ENCODE measurements at regions not wholly inside any gene's neighbourhood (a gene's known extent, or its start where the extent isn't known, plus 50 kb on each side); places are given as distances from the start of the nearest gene placed in this dataset.
"Not testable (repeated sequence)": the region's sequence is repeated elsewhere in the genome, so short reads cannot be mapped to it uniquely, and the experiment has no call there.

- no peak for DNase-seq
- Mint-ChIP-seq H3K27ac (no peak overlapping the region), H3K36me3 (no peaks in the 10 kb centered on the region), H3K9me3 (peaks cover 0 to 6% (median 3%) of the 10 kb centered on the region in 6 donors), H3K27me3 (ENCODE audit: low read depth in 3 of 3) (peaks cover 0 to 9% (median 2%) of the 10 kb centered on the region in 3 donors), H3K4me3 (no peak overlapping the region), H3K4me1 (peaks cover 8 to 18% of the 10 kb centered on the region in 2 donors)
These were observed 272.6 kb upstream of the AGTR2 start for GRCh38 chrX:115897956-115898355.

- Mint-ChIP-seq H3K27ac (no peak overlapping the region), H3K4me3 (no peak overlapping the region), H3K9me3 (peaks cover 1 to 6% (median 3%) of the 10 kb centered on the region in 6 donors), H3K36me3 (no peaks in the 10 kb centered on the region), H3K27me3 (ENCODE audit: low read depth in 3 of 3) (peaks cover 0 to 8% (median 2%) of the 10 kb centered on the region in 3 donors), H3K4me1 (peaks cover 4 to 12% of the 10 kb centered on the region in 2 donors)
- DNase-seq, result peak; percentile 59 to 74 (median 69)
These were observed 272.1 kb upstream of the AGTR2 start for GRCh38 chrX:115898382-115899001.

DNA sequence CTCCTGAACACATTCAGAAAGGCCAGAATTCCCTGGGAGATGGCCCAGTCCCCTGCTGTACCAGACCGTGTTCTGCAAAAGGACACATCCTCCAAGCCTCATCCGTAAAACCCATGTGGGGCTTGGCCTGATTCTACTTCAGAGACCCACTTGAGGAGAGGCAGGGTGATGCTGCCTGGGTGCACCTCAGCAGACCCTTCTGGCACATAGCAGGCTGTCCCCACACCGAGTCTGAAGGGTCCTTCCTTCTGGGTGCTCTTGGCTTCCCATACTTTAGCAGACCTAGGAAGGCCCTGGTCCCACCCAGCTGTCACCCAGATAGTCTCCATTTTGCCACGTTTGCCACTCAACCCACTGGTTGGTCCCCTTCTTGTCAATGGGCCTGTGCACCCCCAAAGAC lies 270.1 kb upstream of the AGTR2 start:
- H3K36me3 Mint-ChIP-seq, result no peaks in the 10 kb centered on the region
- peaks cover 0 to 4% (median 0%) of the 10 kb centered on the region in 3 donors for H3K27me3 Mint-ChIP-seq (ENCODE audit: low read depth in 3 of 3)
- DNase-seq, result no peak
- peaks cover 0 to 6% (median 4%) of the 10 kb centered on the region in 6 donors for H3K9me3 Mint-ChIP-seq
- no peak overlapping the region for H3K27ac Mint-ChIP-seq
- no peak overlapping the region for H3K4me3 Mint-ChIP-seq
- H3K4me1 Mint-ChIP-seq, result peaks cover 0 to 5% of the 10 kb centered on the region in 2 donors

- Mint-ChIP-seq H3K36me3 (no peaks in the 10 kb centered on the region), H3K27me3 (ENCODE audit: low read depth in 3 of 3) (peaks cover 0 to 4% (median 0%) of the 10 kb centered on the region in 3 donors), H3K4me1 (peaks cover 0 to 5% of the 10 kb centered on the region in 2 donors), H3K4me3 (no peak overlapping the region), H3K27ac (no peak overlapping the region), H3K9me3 (peaks cover 0 to 6% (median 4%) of the 10 kb centered on the region in 6 donors)
- DNase-seq, result no peak
These were observed 269.3 kb upstream of the AGTR2 start for GRCh38 chrX:115901241-115901640.

DNA sequence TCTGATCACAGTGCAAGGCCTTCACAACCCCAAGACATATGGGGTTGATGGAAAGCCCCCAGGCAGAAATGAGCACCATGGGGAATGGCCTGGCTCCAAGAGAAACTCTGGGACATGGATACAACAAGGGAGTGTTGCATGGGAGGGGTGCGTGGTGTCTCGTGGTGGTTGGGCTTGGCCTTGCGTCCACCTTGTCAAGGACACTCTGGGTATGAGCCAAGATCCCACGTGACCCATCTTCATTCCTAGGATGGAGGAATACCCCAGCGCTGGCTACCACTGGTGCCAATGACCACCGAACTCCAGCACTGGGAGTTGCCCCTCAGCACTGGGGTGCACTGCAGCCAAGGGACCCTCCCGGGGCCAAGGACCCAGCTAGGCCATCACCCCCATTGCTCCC lies 267.5 kb upstream of the AGTR2 start:
- DNase-seq, result no peak
- H3K4me1 Mint-ChIP-seq, result peaks cover 0 to 5% of the 10 kb centered on the region in 2 donors
- peaks cover 0 to 4% (median 0%) of the 10 kb centered on the region in 3 donors for H3K27me3 Mint-ChIP-seq (ENCODE audit: low read depth in 3 of 3)
- no peak overlapping the region for H3K4me3 Mint-ChIP-seq
- H3K9me3 Mint-ChIP-seq, result peaks cover 0 to 10% (median 4%) of the 10 kb centered on the region in 6 donors
- no peaks in the 10 kb centered on the region for H3K36me3 Mint-ChIP-seq
- H3K27ac Mint-ChIP-seq, result no peak overlapping the region

DNA sequence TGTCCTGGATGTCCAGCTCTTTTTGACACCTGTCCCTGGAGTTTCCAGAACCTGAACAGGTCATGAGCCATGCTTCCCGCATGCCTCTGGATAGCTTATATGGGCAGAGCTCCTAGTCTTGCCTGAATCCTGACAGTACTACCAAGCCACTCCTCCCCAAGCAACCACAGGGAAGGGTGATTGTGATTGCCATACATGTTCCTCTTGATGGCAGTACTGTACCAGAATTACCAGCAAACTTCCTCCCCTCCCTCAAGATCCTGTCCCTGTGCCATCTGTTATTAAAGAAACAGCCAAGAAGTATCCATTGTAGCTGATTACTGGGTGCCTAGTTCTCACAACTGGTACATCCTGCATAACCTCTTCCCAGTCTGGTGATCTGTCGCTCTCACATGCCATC lies 264.3 kb upstream of the AGTR2 start:
- Mint-ChIP-seq H3K4me3 (no peak overlapping the region), H3K36me3 (no peaks in the 10 kb centered on the region), H3K4me1 (no peaks in the 10 kb centered on the region), H3K27me3 (ENCODE audit: low read depth in 3 of 3) (peaks cover 0 to 4% (median 0%) of the 10 kb centered on the region in 3 donors), H3K27ac (no peak overlapping the region), H3K9me3 (peaks cover 0 to 12% (median 4%) of the 10 kb centered on the region in 6 donors)
- no peak for DNase-seq

DNA sequence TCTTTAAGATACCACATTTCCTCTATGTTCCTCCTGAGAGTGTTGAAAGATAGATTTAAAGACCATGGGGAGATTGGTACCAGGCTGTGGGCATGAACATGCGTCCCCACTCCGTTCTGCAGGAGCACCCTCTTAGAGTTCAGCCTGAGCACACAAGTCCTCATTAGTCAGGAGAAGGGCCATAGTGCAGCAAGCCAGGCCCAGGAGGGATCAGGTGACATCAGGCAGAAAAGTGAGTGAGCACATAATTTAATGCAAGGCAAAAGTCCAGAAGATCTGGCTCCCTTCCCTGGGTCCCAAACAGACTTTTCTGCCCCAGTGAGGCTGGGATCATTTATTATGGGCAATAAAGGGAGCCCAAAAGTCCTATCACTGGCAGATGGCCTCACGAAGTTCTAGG lies 263.7 kb upstream of the AGTR2 start:
- Mint-ChIP-seq H3K4me1 (no peaks in the 10 kb centered on the region), H3K4me3 (no peak overlapping the region), H3K27me3 (ENCODE audit: low read depth in 3 of 3) (peaks cover 0 to 4% (median 2%) of the 10 kb centered on the region in 3 donors), H3K36me3 (no peaks in the 10 kb centered on the region), H3K27ac (no peak overlapping the region), H3K9me3 (peaks cover 0 to 12% (median 4%) of the 10 kb centered on the region in 6 donors)
- no peak for DNase-seq

DNA sequence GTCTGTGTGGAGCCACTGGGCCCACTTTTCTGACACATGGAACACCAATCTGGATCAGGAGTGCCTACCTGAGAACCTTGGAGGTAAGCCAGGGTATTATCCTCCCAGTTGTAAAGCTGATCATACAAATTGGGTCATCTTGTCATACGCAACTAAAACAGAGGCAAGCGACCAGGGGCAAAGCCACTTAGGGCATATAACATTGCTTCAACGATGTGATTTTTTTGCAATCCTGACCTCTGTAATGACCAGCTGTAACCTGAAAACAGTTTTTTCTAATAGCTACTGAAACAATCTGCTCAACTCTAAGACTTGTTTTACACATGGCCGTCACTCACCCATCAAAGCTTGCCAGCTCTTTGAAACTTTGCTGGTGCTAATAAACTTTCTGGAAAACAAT lies 261.5 kb upstream of the AGTR2 start:
- H3K36me3 Mint-ChIP-seq, result no peaks in the 10 kb centered on the region
- H3K27ac Mint-ChIP-seq, result no peak overlapping the region
- H3K9me3 Mint-ChIP-seq, result peaks cover 0 to 14% (median under 1%) of the 10 kb centered on the region in 6 donors
- H3K4me1 Mint-ChIP-seq, result no peaks in the 10 kb centered on the region
- peaks cover 2 to 7% (median 2%) of the 10 kb centered on the region in 3 donors for H3K27me3 Mint-ChIP-seq (ENCODE audit: low read depth in 3 of 3)
- DNase-seq, result no peak
- H3K4me3 Mint-ChIP-seq, result no peak overlapping the region

DNA sequence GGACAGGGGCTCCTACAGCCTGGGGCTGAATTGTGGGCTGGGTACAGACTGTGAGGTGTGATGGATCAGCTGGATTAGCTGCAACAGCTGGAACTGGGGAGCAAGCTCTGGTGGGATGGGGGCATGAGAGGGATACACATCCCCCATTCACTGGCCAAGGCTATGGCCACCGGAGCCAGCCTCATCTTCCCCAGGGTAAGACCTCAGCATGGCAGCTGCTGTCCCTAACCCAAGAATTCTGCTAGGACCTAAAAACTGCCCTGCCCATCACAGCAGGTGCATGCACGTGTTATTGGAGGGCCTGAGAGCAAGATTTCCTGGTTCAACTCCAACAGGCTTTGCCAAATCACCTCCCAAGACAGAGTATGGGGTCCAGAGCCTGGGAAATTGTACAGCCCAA lies 258.6 kb upstream of the AGTR2 start:
- Mint-ChIP-seq H3K4me1 (no peaks in the 10 kb centered on the region), H3K36me3 (no peaks in the 10 kb centered on the region), H3K27me3 (ENCODE audit: low read depth in 3 of 3) (peaks cover 2 to 9% (median 2%) of the 10 kb centered on the region in 3 donors), H3K27ac (no peak overlapping the region), H3K9me3 (peaks cover 0 to 10% (median under 1%) of the 10 kb centered on the region in 6 donors), H3K4me3 (no peak overlapping the region)
- DNase-seq, result no peak

- Mint-ChIP-seq H3K9me3 (peaks cover 0 to 9% (median under 1%) of the 10 kb centered on the region in 6 donors), H3K27me3 (ENCODE audit: low read depth in 3 of 3) (peaks cover 2 to 9% (median 2%) of the 10 kb centered on the region in 3 donors), H3K36me3 (no peaks in the 10 kb centered on the region), H3K4me3 (no peak overlapping the region), H3K4me1 (no peaks in the 10 kb centered on the region), H3K27ac (peak overlapping the region in 1 of 6 donors; percentile 52)
- DNase-seq, result no peak
These were observed 258.1 kb upstream of the AGTR2 start for GRCh38 chrX:115912372-115912897.

GRCh38 chrX:115913575-115913974 lies 257.0 kb upstream of the AGTR2 start:
- Mint-ChIP-seq H3K27me3 (ENCODE audit: low read depth in 3 of 3) (peaks cover 2 to 5% (median 2%) of the 10 kb centered on the region in 3 donors), H3K4me1 (no peaks in the 10 kb centered on the region), H3K36me3 (no peaks in the 10 kb centered on the region), H3K9me3 (peaks cover 0 to 6% (median under 1%) of the 10 kb centered on the region in 6 donors), H3K4me3 (no peak overlapping the region), H3K27ac (no peak overlapping the region)
- DNase-seq, result no peak

DNA sequence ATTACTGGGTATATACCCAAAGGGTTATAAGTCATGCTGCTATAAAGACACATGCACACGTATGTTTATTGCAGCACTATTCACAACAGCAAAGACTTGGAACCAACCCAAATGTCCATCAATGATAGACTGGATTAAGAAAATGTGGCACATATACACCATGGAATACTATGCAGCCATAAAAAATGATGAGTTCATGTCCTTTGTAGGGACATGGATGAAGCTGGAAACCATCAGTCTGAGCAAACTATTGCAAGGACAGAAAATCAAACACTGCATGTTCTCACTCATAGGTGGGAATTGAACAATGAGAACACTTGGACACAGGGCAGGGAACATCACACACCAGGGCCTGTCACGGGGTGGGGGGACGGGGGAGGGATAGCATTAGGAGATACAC lies 254.9 kb upstream of the AGTR2 start:
- H3K27me3 Mint-ChIP-seq (ENCODE audit: low read depth in 3 of 3); H3K9me3 Mint-ChIP-seq; H3K27ac Mint-ChIP-seq; H3K4me3 Mint-ChIP-seq; DNase-seq; H3K36me3 Mint-ChIP-seq; H3K4me1 Mint-ChIP-seq: not testable (repeated sequence)

DNA sequence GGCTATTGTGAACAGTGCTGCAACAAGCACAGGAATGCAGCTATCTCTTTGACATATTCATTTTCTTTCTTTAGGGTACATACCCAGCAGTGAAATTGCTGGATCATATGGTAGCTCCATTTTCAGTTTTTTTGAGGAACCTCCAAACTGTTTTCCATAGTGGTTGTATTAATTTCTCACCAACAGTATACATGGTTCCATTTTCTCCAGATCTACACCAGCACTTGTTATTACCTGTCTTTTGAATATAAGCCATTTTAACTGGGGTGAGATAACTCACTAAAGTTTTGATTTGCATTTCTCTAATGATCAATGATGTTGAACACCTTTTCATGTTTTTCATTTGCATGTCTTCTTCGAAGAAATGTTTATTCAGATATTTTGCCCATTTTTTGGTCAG lies 241.1 kb upstream of the AGTR2 start:
- Mint-ChIP-seq H3K36me3 (no peaks in the 10 kb centered on the region), H3K4me3 (no peak overlapping the region), H3K9me3 (peaks cover 0 to 21% (median 9%) of the 10 kb centered on the region in 6 donors), H3K27me3 (ENCODE audit: low read depth in 3 of 3) (peaks cover 3 to 10% (median 4%) of the 10 kb centered on the region in 3 donors), H3K27ac (no peak overlapping the region), H3K4me1 (no peaks in the 10 kb centered on the region)
- DNase-seq, result no peak

- Mint-ChIP-seq H3K4me3 (no peak overlapping the region), H3K9me3 (peaks cover 0 to 11% (median 0%) of the 10 kb centered on the region in 6 donors), H3K4me1 (peaks cover 3 to 9% of the 10 kb centered on the region in 2 donors), H3K27ac (no peak overlapping the region), H3K27me3 (ENCODE audit: low read depth in 3 of 3) (peaks cover 3 to 10% (median 7%) of the 10 kb centered on the region in 3 donors), H3K36me3 (no peaks in the 10 kb centered on the region)
- DNase-seq, result no peak
These were observed 234.5 kb upstream of the AGTR2 start for GRCh38 chrX:115936008-115936407.

Data from immature natural killer cell (primary cell).